Heart right ventricle (tissue), 16 donors: ENCODE measurements at regions not wholly inside any gene's neighbourhood (a gene's known extent, or its start where the extent isn't known, plus 50 kb on each side); places are given as distances from the start of the nearest gene placed in this dataset.
"Not testable (repeated sequence)": the region's sequence is repeated elsewhere in the genome, so short reads cannot be mapped to it uniquely, and the experiment has no call there.

ENCODE experiments used
- ATAC-seq, 8 donors: fragments of 200-7000 bp; cut with Tn5 transposase; one replicate each; pipeline ENCODE4 v1.9.1; 2020; ENCODE audit warnings: mild to moderate bottlenecking in 8 of 8, moderate library complexity in 8 of 8, moderate number of reproducible peaks in 1 of 8
- DNase-seq, 2 donors: peaks; one replicate each; pipeline ENCODE4 v3.0.0-alpha.2; 2020
- H3K27ac ChIP-seq, 10 donors: fragments of 200-600 bp; sonication (generic) in 2 of 10; one replicate each; pipeline versions ENCODE4 v1.5.0 to v1.8.0; 2020 to 2022; ENCODE audit warnings: mild to moderate bottlenecking in 3 of 10
- H3K27me3 ChIP-seq, 7 donors: fragments of 200-600 bp; one replicate each; pipeline ENCODE4 v1.8.0; 2021 to 2022; ENCODE audit warnings: mild to moderate bottlenecking in 2 of 7
- H3K36me3 ChIP-seq, 9 donors: fragments of 200-600 bp; sonication (generic) in 1 of 9; one replicate each; pipeline versions ENCODE4 v1.5.0 to v1.8.0; 2020 to 2022; ENCODE audit warnings: mild to moderate bottlenecking in 2 of 9
- H3K4me1 ChIP-seq, 9 donors: fragments of 200-600 bp; sonication (generic) in 1 of 9; one replicate each; pipeline versions ENCODE4 v1.5.0 to v1.8.0; 2020 to 2022; ENCODE audit warnings: mild to moderate bottlenecking in 4 of 9
- H3K4me3 ChIP-seq, 10 donors: fragments of 200-600 bp; sonication (generic) in 2 of 10; one replicate each; pipeline versions ENCODE4 v1.5.0 to v1.8.0; 2020 to 2022; ENCODE audit warnings: mild to moderate bottlenecking in 7 of 10, moderate library complexity in 2 of 10
- H3K9me3 ChIP-seq, 11 donors: fragments of 200-600 bp in 10 of 11; sonication (generic) in 2 of 11; one replicate each; pipeline versions ENCODE4 v1.5.0 to v1.8.0; 2013 to 2022; ENCODE audit warnings: mild to moderate bottlenecking in 2 of 11, control low read depth in 1 of 11, moderate library complexity in 1 of 11
- CTCF ChIP-seq, 9 donors: fragments of 200-600 bp; sonication (generic) in 2 of 9; IDR thresholded peaks; one replicate each; pipeline versions ENCODE4 v1.5.0 to v1.8.0; 2021 to 2022; ENCODE audit warnings: antibody characterized with exemption in 9 of 9, mild to moderate bottlenecking in 5 of 9, moderate library complexity in 1 of 9
- WGBS, 2 donors: extraction: QIAGEN DNeasy Blood & Tissue Kit; methylation state at CpG; one replicate each; pipeline ENCODE4 v1.1.7; 2013; ENCODE audit warnings: inconsistent platforms in 1 of 2; 5-methylcytosine and 5-hydroxymethylcytosine counted together
- intact Hi-C, 10 donors: fragments of 100-400 bp; cut with DNase I; formaldehyde crosslinking; loops; one replicate each; pipeline versions ENCODE4 v1.11.1 to v1.14.2; 2022
- donor health status: Arrhythmogenic right ventricular cardiomyopathy.
- donor health status: ischemic (EF 13 %, LVEDD 7.1; RV severe dilation, severe dysfunction).
- donor health status: healthy with polysubstance abuse.
- donor health status: DM: no; HTN: yes; CAD: no.
- donor health status: DM: no; HTN: no; CAD: no.
- donor health status: ischemic (EF 25% LVEDD 6.9; RV normal size, moderate dysfunction).
- donor health status: ischemic (EF 25% LVEDD 5.7; RV mildly dilated, moderate dysfunction).
- donor health status: healthy.
- donor health status: DM: yes; HTN: yes; CAD: no.
- donor health status: Ischemic cardiomyopathy.
- donor health status: ischemic (EF 35%, LVEDD 5.7; RV mildly dilated, moderate dysfunction).
- donor health status: nonischemic (EF 11% LVEDD 7.7; RV severe dilation, severe dysfunction).
- donor health status: DM: yes; HTN: yes; CAD: no.
- donor health status: PGD.
- donor health status: ischemic (EF 29% LVEDD 5.4; RV normal size, mild dysfunction).
- donor health status: nonischemic (EF 23%, LVEDD 6.1; RV moderate dilation, normal function).

- H3K27ac ChIP-seq, H3K36me3 ChIP-seq, DNase-seq, H3K4me1 ChIP-seq, ATAC-seq, H3K27me3 ChIP-seq, H3K4me3 ChIP-seq, intact Hi-C loops: not testable (repeated sequence)
- 69 to 73% methylated on average over 3 of the region's 3 CpGs for WGBS, 2 donors
- peaks cover 0 to 97% (median 3%) of the 10 kb centered on the region in 11 donors for H3K9me3 ChIP-seq
Measured at GRCh38 chr7:63856466-63856865, 142.2 kb upstream of the ZNF722 start.

- intact Hi-C loops = no loop called here
- no peak for ATAC-seq
- H3K27me3 ChIP-seq = no peaks in the 10 kb centered on the region
- no peak overlapping the region for H3K4me3 ChIP-seq
- no peaks in the 10 kb centered on the region for H3K36me3 ChIP-seq
- H3K9me3 ChIP-seq = peaks cover 0 to 100% (median 47%) of the 10 kb centered on the region in 11 donors
- H3K4me1 ChIP-seq = no peaks in the 10 kb centered on the region
- no peak for TF ChIP-seq CTCF (IDR thresholded peaks at IDR 0.05)
- DNase-seq = no peak
- no peak overlapping the region for H3K27ac ChIP-seq
Measured at GRCh38 chr7:63867127-63867526, 131.5 kb upstream of the ZNF722 start.

GRCh38 chr7:63874242-63874641 lies 124.4 kb upstream of the ZNF722 start:
- H3K4me3 ChIP-seq, H3K27me3 ChIP-seq, H3K36me3 ChIP-seq, intact Hi-C loops, DNase-seq, H3K27ac ChIP-seq, ATAC-seq, H3K4me1 ChIP-seq: not testable (repeated sequence)
- WGBS, 2 donors = 93 to 97% methylated on average over 12 to 30 of the region's 30 CpGs
- H3K9me3 ChIP-seq = peaks cover 6 to 100% (median 88%) of the 10 kb centered on the region in 11 donors

- ATAC-seq (no peak), DNase-seq (no peak)
- Histone ChIP-seq H3K9me3 (peaks cover 2 to 100% (median 90%) of the 10 kb centered on the region in 11 donors), H3K27ac (no peak overlapping the region), H3K4me3 (no peak overlapping the region), H3K36me3 (no peaks in the 10 kb centered on the region), H3K27me3 (no peaks in the 10 kb centered on the region), H3K4me1 (no peaks in the 10 kb centered on the region)
- intact Hi-C loops = no loop called here
- TF ChIP-seq CTCF (IDR thresholded peaks at IDR 0.05) = no peak
- WGBS, 2 donors = 85 to 91% methylated on average over 1 of the region's 1 CpG
Measured at GRCh38 chr7:63876707-63877322, 121.8 kb upstream of the ZNF722 start.

GRCh38 chr7:63887031-63887430 lies 111.6 kb upstream of the ZNF722 start:
- Histone ChIP-seq H3K36me3 (no peaks in the 10 kb centered on the region), H3K9me3 (peaks cover 0 to 97% (median 24%) of the 10 kb centered on the region in 11 donors), H3K4me1 (no peaks in the 10 kb centered on the region), H3K27ac (no peak overlapping the region), H3K4me3 (no peak overlapping the region), H3K27me3 (no peaks in the 10 kb centered on the region)
- 62 to 69% methylated on average over 5 of the region's 5 CpGs for WGBS, 2 donors
- ATAC-seq (no peak), DNase-seq (no peak)
- no peak for TF ChIP-seq CTCF (IDR thresholded peaks at IDR 0.05)
- intact Hi-C loops = loop anchor here in 2 of 10 donors (10.0 kb wide), 2 partner anchors 48 to 58 kb away; no protein-coding TSS in a partner anchor
